Caco-2 (cell line): ENCODE measurements at regions not wholly inside any gene's neighbourhood (a gene's known extent, or its start where the extent isn't known, plus 50 kb on each side); places are given as distances from the start of the nearest gene placed in this dataset.

Experiments
- BruUV-seq: library from RNA; stranded (reverse); fragments of 400-500 nt; replicated peaks from 2 replicates; lab custom pipeline; 2021; lab: Mats Ljungman, UMichigan
- CTCF ChIA-PET: fragments of 300-600 bp; sonication (Branson Sonifier 250); formaldehyde crosslinking; loops from one replicate; lab custom pipeline; 2022; ENCODE audit warnings: antibody characterized with exemption; lab: Charles Lee
- POLR2A ChIA-PET: fragments of 300-600 bp; sonication (Branson Sonifier 250); formaldehyde crosslinking; loops from one replicate; lab custom pipeline; 2022; ENCODE audit warnings: antibody characterized with exemption; lab: Charles Lee
- DNase-seq, 2 experiments: peaks; one replicate each; pipeline versions ENCODE4 v3.0.0 to v3.0.0-alpha.2; 2020 to 2022
- H3K27me3 ChIP-seq: replicated peaks from 2 replicates; pipeline ENCODE4 v1.6.0; 2011; ENCODE audit warnings: low read length; ENCODE audit not compliant: control insufficient read depth, insufficient read depth
- H3K36me3 ChIP-seq: 2 replicates; pipeline ENCODE4 v1.5.1; 2011; ENCODE audit warnings: low read length; ENCODE audit not compliant: control insufficient read depth, insufficient read depth
- H3K4me1 ChIP-seq: fragments of 250-450 bp; sonication (Bioruptor Pico); 2 replicates; pipeline ENCODE4 v1.5.1; 2020; ENCODE audit warnings: mild to moderate bottlenecking
- H3K4me3 ChIP-seq: 2 replicates; pipeline ENCODE4 v1.5.1; 2011; ENCODE audit warnings: low read depth, mild to moderate bottlenecking, control low read depth, low read length
- H3K9me3 ChIP-seq: fragments of 250-450 bp; sonication (Bioruptor Pico); 2 replicates; pipeline ENCODE4 v1.5.1; 2020; ENCODE audit warnings: mild to moderate bottlenecking, moderate library complexity
- H3K27ac Mint-ChIP-seq: one replicate; pipeline ENCODE4 v1.8.0; 2022; ENCODE audit warnings: mixed read lengths; ENCODE audit not compliant: unreplicated experiment
- H3K27me3 Mint-ChIP-seq: one replicate; pipeline ENCODE4 v1.8.0; 2022; ENCODE audit warnings: mixed read lengths; ENCODE audit not compliant: insufficient read depth, unreplicated experiment
- H3K36me3 Mint-ChIP-seq: one replicate; pipeline ENCODE4 v1.8.0; 2022; ENCODE audit warnings: mild to moderate bottlenecking, mixed read lengths; ENCODE audit not compliant: insufficient read depth, unreplicated experiment
- H3K4me1 Mint-ChIP-seq: one replicate; pipeline ENCODE4 v1.8.0; 2022; ENCODE audit warnings: low read depth, mixed read lengths; ENCODE audit not compliant: unreplicated experiment
- H3K4me3 Mint-ChIP-seq: one replicate; pipeline ENCODE4 v1.8.0; 2022; ENCODE audit warnings: mild to moderate bottlenecking, moderate library complexity, mixed read lengths; ENCODE audit not compliant: unreplicated experiment
- H3K9me3 Mint-ChIP-seq: one replicate; pipeline ENCODE4 v1.8.0; 2022; ENCODE audit warnings: mixed read lengths; ENCODE audit not compliant: unreplicated experiment
- CTCF ChIP-seq, 2 experiments: fragments of 200-600 bp in 1 of 2; IDR thresholded peaks; 1 replicate in 1 of 2; 2 replicates in 1 of 2; pipeline versions ENCODE4 v1.5.1 to v1.8.0; 2011 to 2022; ENCODE audit warnings: antibody characterized with exemption in 1 of 2, control low read depth in 1 of 2, inconsistent platforms in 1 of 2, low read depth in 1 of 2, low read length in 1 of 2, mild to moderate bottlenecking in 1 of 2, moderate library complexity in 1 of 2; ENCODE audit not compliant: insufficient read depth in 1 of 2, severe bottlenecking in 1 of 2, unreplicated experiment in 1 of 2
- intact Hi-C: fragments of 100-400 bp; cut with micrococcal nuclease; formaldehyde crosslinking; loops from one replicate; pipeline ENCODE4 v1.10.0; 2022; ENCODE audit not compliant: unreplicated experiment

- Mint-ChIP-seq H3K4me1 (no peaks in the 10 kb centered on the region), H3K9me3 (no peaks in the 10 kb centered on the region), H3K4me3 (no peak overlapping the region), H3K27me3 (peaks cover 3% of the 10 kb centered on the region), H3K27ac (no peak overlapping the region), H3K36me3 (no peaks in the 10 kb centered on the region)
- ChIA-PET POLR2A (interaction anchor here (0.7 kb wide), 1 partner anchor 227 kb away, joined by 4 read pairs; no protein-coding TSS in a partner anchor), CTCF (no interaction called here)
- H3K27me3 ChIP-seq = no peaks in the 10 kb centered on the region
- TF ChIP-seq CTCF (IDR thresholded peaks at IDR 0.05; ENCODE audit: insufficient read depth in 1 of 2, low read depth in 1 of 2, low read length in 1 of 2, severe bottlenecking in 1 of 2, unreplicated experiment in 1 of 2) = no peak
- intact Hi-C loops = loop anchor here (10.0 kb wide), 1 partner anchor 201 kb away; no protein-coding TSS in a partner anchor
- no peaks in the 10 kb centered on the region for H3K9me3 ChIP-seq
- BruUV-seq = no TSS peak
- no peak for DNase-seq
- no peaks in the 10 kb centered on the region for H3K4me1 ChIP-seq
- H3K4me3 ChIP-seq = no peak overlapping the region
- H3K36me3 ChIP-seq = no peaks in the 10 kb centered on the region
Measured at GRCh38 chr21:18524097-18524880, 120.7 kb upstream of the TMPRSS15 start.

GRCh38 chr21:18529254-18529653 lies 125.7 kb upstream of the TMPRSS15 start:
- DNase-seq = no peak
- no peaks in the 10 kb centered on the region for H3K36me3 ChIP-seq
- POLR2A ChIA-PET = no interaction called here
- Mint-ChIP-seq H3K9me3 (no peaks in the 10 kb centered on the region), H3K36me3 (no peaks in the 10 kb centered on the region), H3K4me3 (no peak overlapping the region), H3K27ac (no peak overlapping the region), H3K4me1 (no peaks in the 10 kb centered on the region), H3K27me3 (peaks cover 3% of the 10 kb centered on the region)
- H3K4me3 ChIP-seq = no peak overlapping the region
- H3K27me3 ChIP-seq = no peaks in the 10 kb centered on the region
- intact Hi-C loops = loop anchor here (10.0 kb wide), 1 partner anchor 196 kb away; no protein-coding TSS in a partner anchor
- no peaks in the 10 kb centered on the region for H3K9me3 ChIP-seq
- BruUV-seq = no TSS peak
- TF ChIP-seq CTCF (IDR thresholded peaks at IDR 0.05; ENCODE audit: insufficient read depth in 1 of 2, low read depth in 1 of 2, low read length in 1 of 2, severe bottlenecking in 1 of 2, unreplicated experiment in 1 of 2) = no peak
- CTCF ChIA-PET = no interaction called here
- no peaks in the 10 kb centered on the region for H3K4me1 ChIP-seq

GRCh38 chr21:18542081-18542480 lies 138.5 kb upstream of the TMPRSS15 start:
- no peaks in the 10 kb centered on the region for H3K27me3 ChIP-seq
- no peak overlapping the region for H3K4me3 ChIP-seq
- H3K36me3 ChIP-seq = no peaks in the 10 kb centered on the region
- Mint-ChIP-seq H3K27ac (no peak overlapping the region), H3K4me1 (no peaks in the 10 kb centered on the region), H3K4me3 (no peak overlapping the region), H3K27me3 (peaks cover 6% of the 10 kb centered on the region), H3K9me3 (no peaks in the 10 kb centered on the region), H3K36me3 (no peaks in the 10 kb centered on the region)
- no peaks in the 10 kb centered on the region for H3K4me1 ChIP-seq
- BruUV-seq = no TSS peak
- POLR2A ChIA-PET = no interaction called here
- intact Hi-C loops = no loop called here
- no peak for TF ChIP-seq CTCF (IDR thresholded peaks at IDR 0.05; ENCODE audit: insufficient read depth in 1 of 2, low read depth in 1 of 2, low read length in 1 of 2, severe bottlenecking in 1 of 2, unreplicated experiment in 1 of 2)
- DNase-seq = no peak
- H3K9me3 ChIP-seq = no peaks in the 10 kb centered on the region
- CTCF ChIA-PET = no interaction called here
